CD4-positive, alpha-beta T cell treated with Interleukin-6 at 100 ng/mL for 8 hours (primary cell): ENCODE measurements at regions not wholly inside any gene's neighbourhood (a gene's known extent, or its start where the extent isn't known, plus 50 kb on each side); places are given as distances from the start of the nearest gene placed in this dataset.

Source experiments
- DNase-seq: peaks from one replicate; pipeline ENCODE4 v3.0.0-alpha.2; 2020; ENCODE audit warnings: mixed read lengths, low spot score

- no peak for DNase-seq
These were observed 112.6 kb upstream of the DACH1 start for GRCh38 chr13:71979616-71980015.

DNA sequence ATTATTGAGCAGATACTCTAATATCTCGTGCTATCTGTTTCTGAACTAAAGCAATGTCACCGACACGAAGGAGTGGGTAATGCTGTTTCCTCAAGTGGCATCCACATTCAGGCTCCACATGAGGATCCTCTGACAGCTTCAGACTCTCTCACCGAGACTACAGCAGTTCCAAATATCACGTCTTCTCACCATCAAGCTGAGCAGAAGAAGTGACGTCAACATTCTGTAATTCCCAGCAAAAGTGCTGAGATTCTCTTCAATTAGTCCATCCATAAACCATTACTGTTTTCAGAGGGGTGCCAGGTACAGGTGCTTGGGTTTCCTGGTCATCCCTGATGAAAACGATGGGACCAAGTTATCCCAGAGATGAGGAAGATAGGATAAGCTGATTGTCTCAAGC is 110.0 kb upstream of the DACH1 start:
- no peak for DNase-seq

GRCh38 chr13:71967990-71968389 is 101.0 kb upstream of the DACH1 start:
- DNase-seq = no peak

DNA sequence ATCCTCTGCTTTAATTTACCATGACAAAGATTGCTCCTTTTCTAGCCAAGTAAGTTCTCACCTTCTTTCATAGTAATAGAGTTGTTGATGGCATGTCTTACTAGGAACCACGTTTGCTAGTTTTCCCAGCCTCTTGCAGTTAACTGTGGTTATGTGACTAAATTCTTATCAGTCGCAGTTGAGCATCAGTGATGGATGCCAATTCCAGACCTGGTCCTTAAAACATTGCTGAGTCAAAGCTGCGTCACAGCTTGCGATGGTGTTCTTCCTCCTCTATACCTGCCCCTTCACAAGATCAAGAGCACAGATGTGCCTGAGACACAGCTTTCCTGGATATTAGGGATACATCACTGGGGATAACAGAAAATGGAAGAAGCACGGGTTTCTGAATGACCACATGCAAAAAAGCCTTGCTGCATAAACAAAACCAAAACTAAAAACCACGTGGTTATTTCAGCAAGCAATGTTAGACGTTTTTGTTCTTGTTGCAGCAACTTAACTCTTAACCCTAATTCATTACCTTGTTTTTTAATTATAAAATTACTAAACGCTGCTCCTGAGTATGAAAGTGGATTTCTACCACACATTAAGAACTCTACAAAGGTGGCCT is 97.6 kb upstream of the DACH1 start:
- DNase-seq = no peak

- DNase-seq = no peak
These were observed 95.7 kb upstream of the DACH1 start for GRCh38 chr13:71962735-71963134.

DNA sequence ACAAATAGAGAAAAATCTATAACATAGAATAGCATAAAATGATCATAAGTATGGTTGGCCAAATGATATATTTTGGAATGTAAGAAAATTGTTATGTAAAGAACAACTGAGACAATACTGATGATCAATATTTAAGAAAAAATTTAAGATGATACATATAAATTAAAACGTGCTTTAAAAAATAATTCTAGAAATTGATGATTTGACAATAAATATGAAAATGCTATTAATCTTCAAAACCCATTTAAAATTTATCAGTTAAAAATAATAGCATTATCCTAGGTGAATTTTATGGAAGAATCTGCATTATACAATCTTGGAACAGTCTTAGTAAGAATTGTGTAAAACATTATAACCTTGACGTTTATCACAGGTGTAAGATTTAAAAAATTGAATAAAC is 95.1 kb upstream of the DACH1 start:
- DNase-seq = no peak

DNA sequence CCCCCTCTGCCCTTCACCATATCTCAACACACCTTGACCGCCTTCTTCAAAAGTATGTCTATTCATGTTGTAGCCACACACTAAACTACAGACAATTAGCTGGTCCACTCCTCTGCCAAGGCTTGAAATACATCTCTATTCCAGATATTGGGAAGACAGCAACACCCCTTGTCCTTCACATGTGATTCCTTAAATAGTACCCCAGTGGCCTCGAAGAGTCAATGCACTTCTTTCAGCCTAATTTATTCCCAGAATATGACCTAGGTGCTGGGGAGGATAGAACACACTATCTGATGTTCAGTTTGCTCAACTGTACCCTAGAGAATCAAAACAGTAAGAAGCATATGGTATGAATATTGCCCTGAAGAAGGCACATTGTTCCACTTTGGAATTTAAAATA is 82.4 kb upstream of the DACH1 start:
- DNase-seq = no peak

DNA sequence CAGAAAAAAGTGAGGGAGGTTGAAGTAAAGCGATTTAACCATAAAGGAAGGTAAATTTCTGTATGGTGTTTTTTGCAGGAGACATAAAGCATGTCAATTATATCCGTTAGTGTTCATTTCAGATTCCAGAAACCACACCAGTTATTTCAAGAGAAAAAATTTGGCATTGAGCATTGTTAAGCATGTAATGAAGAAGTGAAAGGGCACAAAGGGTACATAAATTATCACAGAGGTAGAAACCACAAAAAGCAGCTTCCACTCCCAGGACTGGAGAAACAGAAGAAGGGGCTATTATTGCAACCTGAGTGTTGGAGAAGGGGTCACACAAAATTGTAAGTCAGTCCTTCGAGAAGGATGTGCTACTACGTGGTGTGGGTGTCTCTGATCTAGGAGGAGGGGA is 72.2 kb upstream of the DACH1 start:
- DNase-seq = no peak

DNA sequence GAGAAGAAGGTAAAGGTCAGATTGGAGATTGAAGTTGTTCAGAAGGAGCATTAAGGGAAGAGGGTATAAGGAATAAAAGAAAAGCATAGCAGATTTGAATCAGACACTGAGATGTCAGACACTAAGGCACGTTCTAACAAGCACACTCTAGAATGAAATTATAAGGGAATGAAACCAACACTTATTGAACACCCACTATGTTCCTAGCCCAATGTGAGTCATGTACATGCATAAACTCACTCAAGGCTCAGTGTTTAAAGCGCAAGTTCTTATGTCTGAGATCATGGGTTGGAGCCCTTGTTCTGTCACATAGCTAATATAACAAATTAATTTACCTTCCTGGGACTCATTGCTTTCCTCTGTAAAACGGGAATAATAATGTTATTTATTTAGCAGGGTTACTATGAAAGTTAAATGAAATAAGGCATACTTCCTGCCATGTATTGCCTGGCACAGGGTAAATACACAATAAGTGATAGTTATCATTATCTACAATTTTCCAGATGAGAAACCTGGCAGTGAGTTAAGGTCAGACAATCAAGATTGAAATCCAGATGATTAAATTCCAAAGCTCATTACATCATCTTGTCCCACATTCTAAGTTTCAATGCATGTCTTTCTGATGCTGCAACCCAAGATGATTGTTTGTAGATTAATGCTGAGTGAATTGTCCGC is 68.3 kb upstream of the DACH1 start:
- DNase-seq = no peak

DNA sequence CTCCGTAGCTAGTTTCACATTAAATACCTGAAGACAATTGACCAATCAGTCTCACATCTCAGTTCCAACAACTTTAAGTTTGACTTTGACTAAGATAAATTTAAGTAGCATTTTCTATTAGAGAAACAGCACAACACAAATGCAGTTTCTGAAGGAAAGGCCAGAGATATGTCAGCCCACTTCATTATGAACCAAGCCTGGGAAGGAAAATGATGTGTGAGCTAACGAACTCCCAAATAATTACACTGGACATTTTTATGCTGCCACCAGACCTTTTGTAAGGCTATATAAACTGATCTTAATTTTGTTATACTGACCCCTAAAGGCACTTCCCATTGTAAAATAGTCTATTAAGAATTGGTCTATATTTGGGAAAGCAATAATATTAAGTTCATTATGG is 57.9 kb upstream of the DACH1 start:
- no peak for DNase-seq

DNA sequence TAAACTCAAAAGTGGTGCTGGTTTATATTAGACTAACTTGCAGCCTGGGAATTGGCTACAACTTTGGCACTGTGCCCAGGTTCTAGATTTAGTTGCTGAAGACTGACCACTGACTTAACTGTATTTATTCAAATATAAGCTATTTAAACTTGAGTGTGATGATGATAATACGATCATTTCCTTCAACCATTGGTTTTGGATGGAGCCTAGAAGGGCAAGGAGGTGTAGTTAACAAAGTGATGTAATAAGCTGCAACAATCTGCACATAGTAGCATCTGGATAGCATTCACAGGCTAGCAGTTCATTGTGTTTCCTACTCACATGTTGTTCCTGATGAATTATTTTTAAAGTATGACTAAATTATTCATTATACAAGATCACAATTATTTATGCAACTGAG is 55.2 kb upstream of the DACH1 start:
- no peak for DNase-seq
